HCT116 (cell line): ENCODE measurements at regions not wholly inside any gene's neighbourhood (a gene's known extent, or its start where the extent isn't known, plus 50 kb on each side); places are given as distances from the start of the nearest gene placed in this dataset.

Source experiments
- ATAC-seq: fragments of 200-7000 bp; cut with Tn5 transposase; 2 replicates; pipeline ENCODE4 v1.9.1; 2020; ENCODE audit warnings: mild to moderate bottlenecking, moderate library complexity
- BruUV-seq: library from RNA; stranded (reverse); fragments of 400-500 nt; replicated peaks from 2 replicates; lab custom pipeline; 2021; lab: Mats Ljungman, UMichigan
- CTCF ChIA-PET: fragments of 300-600 bp; sonication (Branson Sonifier 250); formaldehyde crosslinking; loops from one replicate; lab custom pipeline; 2021; ENCODE audit warnings: antibody characterized with exemption; lab: Charles Lee
- POLR2A ChIA-PET: fragments of 300-600, 350-600 bp; sonication (Branson Sonifier 250); formaldehyde crosslinking; loops from one replicate; lab custom pipeline; 2021; ENCODE audit warnings: antibody characterized with exemption; lab: Charles Lee
- RAD21 ChIA-PET, 2 experiments: fragments of 300-600 bp; sonication (Branson Sonifier 250); formaldehyde crosslinking; loops; one replicate each; lab custom pipeline; 2023; ENCODE audit warnings: low total read pairs in 2 of 2; ENCODE audit not compliant: uncharacterized antibody in 2 of 2, unreplicated experiment in 2 of 2, low non-redundant PET in 1 of 2; lab: Charles Lee
- DNase-seq: peaks from one replicate; pipeline ENCODE4 v3.0.0-alpha.2; 2010; ENCODE audit warnings: low read depth, low spot score
- H2AFZ ChIP-seq: fragments of 200-600 bp; shearing (Covaris generic), sonication (generic); 2 replicates; pipeline ENCODE4 v1.6.1; 2017; ENCODE audit warnings: low read depth, mixed run types, mixed read lengths, antibody characterized with exemption, low read length; ENCODE audit not compliant: poor library complexity, severe bottlenecking
- H3K27ac ChIP-seq: 2 replicates; pipeline ENCODE4 v1.5.1; 2012; ENCODE audit warnings: low read depth, low read length
- H3K27me3 ChIP-seq: fragments of 200-600 bp; sonication (generic); 2 replicates; pipeline ENCODE4 v1.6.1; 2016; ENCODE audit warnings: mixed run types, low read length, mixed read lengths; ENCODE audit not compliant: insufficient read depth
- H3K36me3 ChIP-seq, 2 experiments: fragments of 200-500 bp in 1 of 2; fragments of 200-600 bp in 1 of 2; sonication (Bioruptor generic) in 1 of 2; sonication (generic) in 1 of 2; 2 replicates each; pipeline versions ENCODE4 v1.5.1 to v1.6.1; 2014 to 2016; ENCODE audit warnings: low read length in 2 of 2, inconsistent platforms in 1 of 2, mixed read lengths in 1 of 2, mixed run types in 1 of 2; ENCODE audit not compliant: insufficient read depth in 2 of 2, control insufficient read depth in 1 of 2
- H3K4me1 ChIP-seq, 2 experiments: fragments of 200-600 bp in 1 of 2; sonication (generic) in 1 of 2; 2 replicates each; pipeline versions ENCODE4 v1.5.1 to v1.6.1; 2012 to 2017; ENCODE audit warnings: low read length in 2 of 2, inconsistent platforms in 1 of 2, mild to moderate bottlenecking in 1 of 2, mixed read lengths in 1 of 2, mixed run types in 1 of 2, moderate library complexity in 1 of 2; ENCODE audit not compliant: insufficient read depth in 2 of 2, control insufficient read depth in 1 of 2
- H3K4me2 ChIP-seq: fragments of 200-600 bp; sonication (generic); 2 replicates; pipeline ENCODE4 v1.6.1; 2017; ENCODE audit warnings: mixed run types, low read length, mixed read lengths
- H3K4me3 ChIP-seq, 2 experiments: fragments of 200-600 bp in 1 of 2; sonication (generic) in 1 of 2; replicated peaks in 1 of 2; 2 replicates each; pipeline ENCODE4 v1.5.1; 2011 to 2016; ENCODE audit warnings: low read length in 2 of 2, control low read depth in 1 of 2, low read depth in 1 of 2, mild to moderate bottlenecking in 1 of 2, mixed read lengths in 1 of 2, mixed run types in 1 of 2
- H3K79me2 ChIP-seq: fragments of 200-600 bp; sonication (generic); 2 replicates; pipeline ENCODE4 v1.6.1; 2017; ENCODE audit warnings: mild to moderate bottlenecking, mixed run types, low read length, moderate library complexity, mixed read lengths; ENCODE audit not compliant: insufficient read depth
- H3K9ac ChIP-seq: fragments of 200-600 bp; sonication (generic); 2 replicates; pipeline ENCODE4 v1.6.1; 2016; ENCODE audit warnings: low read length, mixed read lengths
- H3K9me2 ChIP-seq: fragments of 200-600 bp; sonication (generic), shearing (Covaris generic); 2 replicates; pipeline ENCODE4 v1.6.1; 2017; ENCODE audit warnings: mixed run types, mild to moderate bottlenecking, moderate library complexity; ENCODE audit not compliant: insufficient read depth
- H3K9me3 ChIP-seq, 2 experiments: fragments of 200-500 bp in 1 of 2; fragments of 200-600 bp in 1 of 2; sonication (Bioruptor generic) in 1 of 2; sonication (generic) in 1 of 2; 2 replicates each; pipeline ENCODE4 v1.6.1; 2014 to 2017; ENCODE audit warnings: low read length in 2 of 2, mixed read lengths in 2 of 2, inconsistent platforms in 1 of 2, low read depth in 1 of 2, mild to moderate bottlenecking in 1 of 2, mixed run types in 1 of 2, moderate library complexity in 1 of 2; ENCODE audit not compliant: control insufficient read depth in 1 of 2, insufficient read depth in 1 of 2
- H4K20me1 ChIP-seq: fragments of 200-600 bp; sonication (generic), shearing (Covaris generic); 2 replicates; pipeline ENCODE4 v1.6.1; 2017; ENCODE audit warnings: mixed run types, mild to moderate bottlenecking, moderate library complexity; ENCODE audit not compliant: insufficient read depth
- CBX3 ChIP-seq: IDR thresholded peaks from 2 replicates; pipeline ENCODE4 v1.6.1; 2012; ENCODE audit warnings: low read depth
- EGR1 ChIP-seq: IDR thresholded peaks from 2 replicates; pipeline ENCODE4 v1.6.1; 2012; ENCODE audit warnings: low read depth
- ELF1 ChIP-seq: IDR thresholded peaks from 2 replicates; pipeline ENCODE4 v1.6.1; 2012; ENCODE audit warnings: low read depth, borderline replicate concordance
- EZH2phosphoT487 ChIP-seq: fragments of 200-600 bp; IDR thresholded peaks from 2 replicates; pipeline ENCODE4 v1.6.1; 2018; ENCODE audit warnings: antibody characterized with exemption, borderline replicate concordance
- MAX ChIP-seq: IDR thresholded peaks from 2 replicates; pipeline ENCODE4 v1.6.1; 2012
- POLR2A ChIP-seq: IDR thresholded peaks from 2 replicates; pipeline ENCODE4 v1.7.0; 2011; ENCODE audit warnings: borderline replicate concordance; ENCODE audit not compliant: insufficient read depth, insufficient read length; ENCODE audit errors: extremely low read depth
- YY1 ChIP-seq: IDR thresholded peaks from 2 replicates; pipeline ENCODE4 v1.6.1; 2011; ENCODE audit warnings: low read length, low read depth, moderate library complexity, mild to moderate bottlenecking; ENCODE audit not compliant: insufficient replicate concordance; ENCODE audit errors: extremely low read depth
- intact Hi-C: fragments of 100-400 bp; cut with micrococcal nuclease; formaldehyde crosslinking; loops from 2 replicates; pipeline ENCODE4 v1.10.0; 2022
- TF ChIP-seq, protein P1 (sequence below): IDR thresholded peaks from 2 replicates; pipeline ENCODE4 v1.6.1; 2011; ENCODE audit warnings: mild to moderate bottlenecking, low read length, moderate library complexity; ENCODE audit not compliant: insufficient replicate concordance; ENCODE audit errors: extremely low read depth

DNA sequence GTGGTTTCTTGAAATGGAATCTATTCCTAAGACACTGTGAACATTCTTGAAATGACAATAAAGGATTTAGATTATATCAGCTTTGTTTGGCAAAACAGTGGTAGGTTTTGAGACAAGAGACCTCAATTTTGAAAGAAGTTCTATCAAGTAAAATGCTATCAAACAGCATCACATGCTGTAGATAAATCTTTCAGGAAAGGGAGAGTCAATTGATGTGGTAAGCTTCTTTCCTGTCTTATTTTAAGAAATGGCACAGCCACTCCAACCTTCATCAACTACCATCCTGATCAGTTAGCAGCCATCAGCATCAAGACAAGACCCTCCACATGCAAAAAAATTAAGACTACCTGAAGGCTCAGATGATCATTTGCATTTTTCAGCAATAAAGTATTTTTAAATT, 495.4 kb downstream of the TRIB2 start (continued):
- TF ChIP-seq, protein P1, sequence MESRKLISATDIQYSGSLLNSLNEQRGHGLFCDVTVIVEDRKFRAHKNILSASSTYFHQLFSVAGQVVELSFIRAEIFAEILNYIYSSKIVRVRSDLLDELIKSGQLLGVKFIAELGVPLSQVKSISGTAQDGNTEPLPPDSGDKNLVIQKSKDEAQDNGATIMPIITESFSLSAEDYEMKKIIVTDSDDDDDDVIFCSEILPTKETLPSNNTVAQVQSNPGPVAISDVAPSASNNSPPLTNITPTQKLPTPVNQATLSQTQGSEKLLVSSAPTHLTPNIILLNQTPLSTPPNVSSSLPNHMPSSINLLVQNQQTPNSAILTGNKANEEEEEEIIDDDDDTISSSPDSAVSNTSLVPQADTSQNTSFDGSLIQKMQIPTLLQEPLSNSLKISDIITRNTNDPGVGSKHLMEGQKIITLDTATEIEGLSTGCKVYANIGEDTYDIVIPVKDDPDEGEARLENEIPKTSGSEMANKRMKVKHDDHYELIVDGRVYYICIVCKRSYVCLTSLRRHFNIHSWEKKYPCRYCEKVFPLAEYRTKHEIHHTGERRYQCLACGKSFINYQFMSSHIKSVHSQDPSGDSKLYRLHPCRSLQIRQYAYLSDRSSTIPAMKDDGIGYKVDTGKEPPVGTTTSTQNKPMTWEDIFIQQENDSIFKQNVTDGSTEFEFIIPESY: no peak
- TF ChIP-seq CBX3 (no peak), MAX (no peak)

- no peak overlapping the region for H2AFZ ChIP-seq
- H3K27ac ChIP-seq: no peak overlapping the region
- no peak for TF ChIP-seq YY1
- TF ChIP-seq POLR2A: no peak
- TF ChIP-seq ELF1: no peak
- no peak for TF ChIP-seq CBX3
- TF ChIP-seq EGR1: no peak
- no peak for TF ChIP-seq EZH2phosphoT487
- ATAC-seq: no peak
- intact Hi-C loops: no loop called here
- H3K9me3 ChIP-seq: peaks cover 0 to 6% of the 10 kb centered on the region in 2 experiments; a peak in 2 of 4 replicates
- ChIA-PET POLR2A (no interaction called here), RAD21 (no interaction called here), CTCF (no interaction called here)
- no peaks in the 10 kb centered on the region for H3K36me3 ChIP-seq
- H3K9me2 ChIP-seq: no peaks in the 10 kb centered on the region
- no peaks in the 10 kb centered on the region for H3K27me3 ChIP-seq
- no peaks in the 10 kb centered on the region for H3K79me2 ChIP-seq
- no peak for DNase-seq
- no peaks in the 10 kb centered on the region for H3K4me1 ChIP-seq
- no peaks in the 10 kb centered on the region for H4K20me1 ChIP-seq
- H3K4me3 ChIP-seq: no peak overlapping the region
- no peak overlapping the region for H3K4me2 ChIP-seq
- H3K9ac ChIP-seq: no peak overlapping the region
- no TSS peak for BruUV-seq
Observed at GRCh38 chr2:13218205-13218604, 501.5 kb downstream of the TRIB2 start.
